Colonic mucosa (tissue), 4 donors: ENCODE measurements at regions not wholly inside any gene's neighbourhood (a gene's known extent, or its start where the extent isn't known, plus 50 kb on each side); places are given as distances from the start of the nearest gene placed in this dataset.

Experiments used
- DNase-seq: peaks from one replicate; pipeline ENCODE4 v3.0.0-alpha.2; 2020
- H3K27ac ChIP-seq: fragments of 200-600 bp; one replicate; pipeline ENCODE4 v1.8.0; 2021
- H3K27me3 ChIP-seq: fragments of 200-600 bp; one replicate; pipeline ENCODE4 v1.8.0; 2021
- H3K36me3 ChIP-seq: fragments of 200-600 bp; one replicate; pipeline ENCODE4 v1.8.0; 2021
- H3K4me1 ChIP-seq: fragments of 200-600 bp; one replicate; pipeline ENCODE4 v1.8.0; 2021; ENCODE audit warnings: mild to moderate bottlenecking
- H3K4me3 ChIP-seq: fragments of 200-600 bp; one replicate; pipeline ENCODE4 v1.8.0; 2021
- H3K9ac ChIP-seq, 2 donors: one replicate each; pipeline ENCODE4 v1.7.0; 2013; ENCODE audit warnings: control low read depth in 2 of 2, low read depth in 2 of 2, low read length in 2 of 2
- H3K9me3 ChIP-seq: fragments of 200-600 bp; one replicate; pipeline ENCODE4 v1.8.0; 2021
- intact Hi-C: fragments of 100-400 bp; cut with DNase I; formaldehyde crosslinking; loops from one replicate; pipeline ENCODE4 v1.14.1; 2022
- TF ChIP-seq, protein P1 (sequence below): fragments of 200-600 bp; IDR thresholded peaks from one replicate; pipeline ENCODE4 v1.8.0; 2022; ENCODE audit warnings: antibody characterized with exemption, mild to moderate bottlenecking
- donor health status: healthy.
- donor health status: DM: no; HTN: no; CAD: no.
- donor health status: DM: no; HTN: no; CAD: no.

- H3K27ac ChIP-seq: peak overlapping the region; percentile 27
- H3K36me3 ChIP-seq: no peaks in the 10 kb centered on the region
- TF ChIP-seq, protein P1, sequence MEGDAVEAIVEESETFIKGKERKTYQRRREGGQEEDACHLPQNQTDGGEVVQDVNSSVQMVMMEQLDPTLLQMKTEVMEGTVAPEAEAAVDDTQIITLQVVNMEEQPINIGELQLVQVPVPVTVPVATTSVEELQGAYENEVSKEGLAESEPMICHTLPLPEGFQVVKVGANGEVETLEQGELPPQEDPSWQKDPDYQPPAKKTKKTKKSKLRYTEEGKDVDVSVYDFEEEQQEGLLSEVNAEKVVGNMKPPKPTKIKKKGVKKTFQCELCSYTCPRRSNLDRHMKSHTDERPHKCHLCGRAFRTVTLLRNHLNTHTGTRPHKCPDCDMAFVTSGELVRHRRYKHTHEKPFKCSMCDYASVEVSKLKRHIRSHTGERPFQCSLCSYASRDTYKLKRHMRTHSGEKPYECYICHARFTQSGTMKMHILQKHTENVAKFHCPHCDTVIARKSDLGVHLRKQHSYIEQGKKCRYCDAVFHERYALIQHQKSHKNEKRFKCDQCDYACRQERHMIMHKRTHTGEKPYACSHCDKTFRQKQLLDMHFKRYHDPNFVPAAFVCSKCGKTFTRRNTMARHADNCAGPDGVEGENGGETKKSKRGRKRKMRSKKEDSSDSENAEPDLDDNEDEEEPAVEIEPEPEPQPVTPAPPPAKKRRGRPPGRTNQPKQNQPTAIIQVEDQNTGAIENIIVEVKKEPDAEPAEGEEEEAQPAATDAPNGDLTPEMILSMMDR: no peak
- intact Hi-C loops: no loop called here
- no peak overlapping the region for H3K4me3 ChIP-seq
- no peak overlapping the region for H3K9ac ChIP-seq
- H3K27me3 ChIP-seq: no peaks in the 10 kb centered on the region
- H3K9me3 ChIP-seq: no peaks in the 10 kb centered on the region
- DNase-seq: no peak
- H3K4me1 ChIP-seq: no peaks in the 10 kb centered on the region
Observed at GRCh38 chr14:94970941-94971730, 186.2 kb downstream of the DICER1 start.

DNA sequence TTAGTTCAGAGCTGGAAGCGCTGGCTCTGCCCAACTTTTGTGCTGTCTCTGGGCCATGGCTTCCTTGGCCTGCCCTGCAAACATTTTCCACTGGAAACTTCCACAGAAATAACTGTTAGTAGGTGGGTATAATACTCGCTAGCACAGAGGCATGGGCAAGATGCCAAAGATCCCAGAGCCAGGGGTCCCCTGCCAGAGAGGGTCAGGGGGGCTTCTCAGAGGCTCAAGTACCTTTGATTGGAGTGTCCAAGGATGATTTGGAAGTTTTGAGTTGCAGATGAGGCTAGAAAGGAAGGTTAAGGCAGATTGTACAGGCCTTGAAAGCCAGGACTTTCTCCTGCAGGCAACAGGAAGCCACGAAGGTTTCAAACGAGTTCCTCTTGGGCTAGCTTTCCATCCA, 187.6 kb downstream of the DICER1 start:
- Histone ChIP-seq H3K27me3 (no peaks in the 10 kb centered on the region), H3K36me3 (no peaks in the 10 kb centered on the region), H3K27ac (no peak overlapping the region), H3K4me1 (no peaks in the 10 kb centered on the region), H3K4me3 (no peak overlapping the region), H3K9me3 (no peaks in the 10 kb centered on the region), H3K9ac (no peak overlapping the region)
- TF ChIP-seq, protein P1: no peak
- intact Hi-C loops: no loop called here
- no peak for DNase-seq

DNA sequence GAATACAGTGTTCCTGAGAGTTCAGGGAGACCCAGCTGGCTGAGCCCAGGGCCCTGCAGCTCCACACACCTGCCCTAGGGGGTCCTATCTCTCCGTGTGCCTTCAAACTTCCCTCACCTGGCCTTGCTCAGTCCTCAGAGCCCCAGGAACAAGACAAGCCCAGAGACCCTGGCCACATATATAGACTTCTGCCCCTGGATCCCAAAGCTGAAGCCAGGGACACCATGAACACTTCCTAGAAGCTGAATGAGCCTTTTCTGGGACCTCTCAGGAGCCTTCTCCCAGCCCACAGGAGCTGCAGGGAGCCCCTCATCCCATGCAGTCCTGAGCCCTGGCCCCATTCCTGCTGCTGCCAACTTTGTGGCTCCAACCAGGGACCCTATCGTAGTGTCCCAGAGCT, 190.5 kb downstream of the DICER1 start:
- no peak overlapping the region for H3K9ac ChIP-seq
- no peaks in the 10 kb centered on the region for H3K9me3 ChIP-seq
- no peaks in the 10 kb centered on the region for H3K36me3 ChIP-seq
- no peak for DNase-seq
- intact Hi-C loops: no loop called here
- no peak overlapping the region for H3K27ac ChIP-seq
- H3K27me3 ChIP-seq: no peaks in the 10 kb centered on the region
- no peak overlapping the region for H3K4me3 ChIP-seq
- TF ChIP-seq, protein P1: no peak
- H3K4me1 ChIP-seq: no peaks in the 10 kb centered on the region

GRCh38 chr14:94966344-94966743, 191.0 kb downstream of the DICER1 start:
- Histone ChIP-seq H3K4me3 (no peak overlapping the region), H3K36me3 (no peaks in the 10 kb centered on the region), H3K9ac (no peak overlapping the region), H3K27ac (no peak overlapping the region), H3K4me1 (no peaks in the 10 kb centered on the region), H3K9me3 (no peaks in the 10 kb centered on the region), H3K27me3 (no peaks in the 10 kb centered on the region)
- TF ChIP-seq, protein P1: no peak
- intact Hi-C loops: no loop called here
- DNase-seq: no peak

GRCh38 chr14:94965551-94966313, 191.6 kb downstream of the DICER1 start:
- TF ChIP-seq, protein P1: no peak
- Histone ChIP-seq H3K27ac (no peak overlapping the region), H3K9ac (no peak overlapping the region), H3K4me1 (no peaks in the 10 kb centered on the region), H3K36me3 (no peaks in the 10 kb centered on the region), H3K27me3 (no peaks in the 10 kb centered on the region), H3K4me3 (no peak overlapping the region), H3K9me3 (no peaks in the 10 kb centered on the region)
- DNase-seq: no peak
- intact Hi-C loops: no loop called here
